Stimulated activated naive CD4-positive, alpha-beta T cell treated with Interleukin-2 at 50 U/mL for 16 hours (primary cell): ENCODE measurements at regions not wholly inside any gene's neighbourhood (a gene's known extent, or its start where the extent isn't known, plus 50 kb on each side); places are given as distances from the start of the nearest gene placed in this dataset.

Experiments used
- DNase-seq: peaks from one replicate; lab custom pipeline; 2025; lab: John Stamatoyannopoulos, UW

DNA sequence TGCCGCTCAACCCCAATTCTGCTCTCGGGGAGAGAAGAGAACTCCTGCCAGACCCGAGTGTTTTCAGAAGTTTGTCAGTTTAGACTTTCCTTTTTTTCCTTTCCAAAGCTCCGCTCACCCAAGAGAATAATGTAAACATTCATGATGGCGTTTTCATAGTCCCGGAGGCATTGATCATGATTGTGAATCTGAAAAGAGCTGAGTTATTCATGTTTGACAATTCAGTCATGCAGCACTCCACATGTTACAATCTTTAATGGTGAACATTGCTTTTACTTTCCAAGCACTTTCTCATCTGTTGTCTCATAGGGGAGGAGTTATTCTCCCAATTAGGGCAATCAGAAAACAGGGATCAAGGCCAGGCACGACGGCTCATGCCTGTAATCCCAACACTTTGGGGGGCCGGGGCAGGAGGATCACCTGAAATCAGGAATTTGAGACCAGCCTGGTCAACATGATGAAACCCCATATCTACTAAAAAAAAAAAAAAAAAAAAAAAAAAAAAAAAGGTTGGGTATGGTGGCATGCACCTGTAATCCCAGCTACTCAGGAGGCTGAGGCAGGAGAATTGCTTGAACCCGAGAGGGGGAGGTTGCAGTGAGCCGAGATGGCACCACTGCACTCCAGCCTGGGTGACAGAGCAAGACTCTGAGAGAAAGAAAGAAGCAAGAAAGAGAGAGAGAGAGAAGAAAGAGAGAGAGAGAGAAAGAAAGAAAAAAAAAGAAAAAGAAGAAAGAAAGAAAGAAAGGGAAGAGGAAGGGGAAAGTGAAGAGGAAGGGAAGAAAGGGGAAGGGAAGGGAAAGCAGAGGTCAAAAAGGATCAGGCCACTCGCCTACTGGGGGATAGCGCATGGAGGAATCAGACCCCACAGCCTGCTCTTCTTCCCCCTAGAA is 70.0 kb upstream of the TNRC6C start:
- DNase-seq, result no peak

DNA sequence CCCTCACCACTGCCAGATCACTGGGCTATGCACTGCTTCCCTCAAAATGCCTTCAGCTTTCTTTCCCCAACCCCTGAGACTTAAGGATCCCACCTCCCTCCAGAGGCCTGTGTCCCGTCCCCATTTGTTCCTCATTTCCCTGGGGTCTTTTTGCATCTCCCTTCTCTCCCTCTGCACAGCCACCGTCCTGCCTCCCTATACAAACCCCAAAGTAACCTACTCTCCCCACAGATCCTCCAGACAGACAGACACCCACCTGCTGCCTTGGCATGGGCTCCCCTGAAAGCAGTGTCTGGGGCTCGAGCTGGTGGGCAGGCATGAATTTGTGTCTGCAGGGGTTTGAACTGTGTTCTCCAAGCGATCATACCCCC is 69.4 kb upstream of the TNRC6C start:
- no peak for DNase-seq

DNA sequence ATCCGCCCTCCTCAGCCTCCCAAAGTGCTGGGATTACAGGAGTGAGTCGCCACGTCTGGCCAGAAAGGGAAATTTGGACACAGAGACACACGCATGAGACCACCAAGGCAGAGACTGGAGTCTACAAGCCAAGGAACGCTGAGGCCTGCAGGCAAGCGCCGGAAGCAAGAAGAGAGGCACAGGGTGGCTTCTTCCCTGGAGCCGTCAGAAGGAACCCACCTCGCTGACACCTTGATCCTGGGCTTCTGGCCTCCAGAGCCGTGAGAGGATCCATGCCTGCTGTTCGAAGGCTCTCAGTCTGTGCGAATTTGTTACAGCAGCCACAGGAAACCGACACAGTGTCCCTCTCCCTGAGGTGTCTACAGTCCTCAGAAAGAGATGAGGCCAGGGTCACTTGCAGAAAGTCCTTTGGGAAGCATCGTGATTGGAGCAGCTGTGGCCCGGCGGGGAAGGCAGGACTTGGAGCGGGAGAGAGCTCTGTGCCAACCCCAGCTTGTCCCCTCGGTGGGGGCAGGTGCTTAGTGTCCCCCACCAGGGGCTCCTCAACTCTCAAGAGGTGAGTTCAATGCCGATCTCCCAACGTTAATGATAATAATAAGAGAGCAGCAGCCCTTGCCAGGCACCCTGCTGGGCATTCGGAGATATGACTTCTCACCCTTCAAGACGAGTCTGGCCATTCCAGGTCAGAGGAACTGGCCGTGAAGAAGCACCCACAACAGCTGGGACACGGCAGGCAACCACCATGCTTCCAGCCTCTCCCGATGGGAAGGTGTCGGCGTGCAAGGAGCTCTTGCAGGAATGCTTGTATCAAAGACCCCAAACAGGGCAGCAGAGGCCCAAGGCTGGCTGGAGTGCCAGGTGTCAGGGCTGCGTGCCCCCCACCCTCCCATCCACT is 68.4 kb upstream of the TNRC6C start:
- DNase-seq, result no peak

DNA sequence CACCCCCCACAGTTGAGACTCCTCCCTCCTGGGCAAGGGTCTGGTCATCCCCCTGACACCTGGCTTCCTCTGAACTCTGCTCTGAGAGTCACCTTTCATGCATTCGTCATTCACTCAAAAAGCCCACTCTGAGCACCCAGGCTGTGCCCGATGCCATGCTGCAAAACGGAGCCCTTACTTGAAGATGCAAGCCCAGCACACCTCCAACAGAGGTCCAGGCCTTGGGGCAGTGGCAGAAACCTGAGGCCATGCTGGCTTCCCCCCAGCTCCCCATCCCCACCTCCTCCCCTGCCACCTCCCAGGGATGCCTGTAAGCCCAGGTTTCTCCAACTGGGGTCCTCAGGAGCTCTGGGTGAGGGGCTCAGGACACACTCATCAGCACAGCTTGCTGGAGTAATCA is 67.7 kb upstream of the TNRC6C start:
- DNase-seq, result no peak

DNA sequence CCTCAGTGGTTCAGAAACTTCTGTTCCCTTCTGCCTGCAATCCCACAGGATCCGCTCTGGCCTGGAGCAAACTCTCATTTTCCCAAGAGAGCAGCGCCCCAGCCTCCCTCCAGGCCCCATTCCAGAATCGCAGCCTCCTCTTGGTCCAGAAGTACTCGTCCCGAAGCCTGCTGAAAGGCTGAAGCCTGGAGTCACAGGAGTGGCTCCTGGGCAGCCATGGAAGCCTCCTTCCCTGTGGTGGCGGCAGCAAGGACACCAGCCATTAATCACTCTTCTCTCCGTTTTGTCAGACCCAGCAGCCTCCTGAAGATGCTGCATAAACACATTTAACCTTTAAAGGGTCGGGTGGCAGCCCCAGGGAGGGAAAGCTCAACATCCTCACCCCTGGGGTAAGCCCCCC is 66.9 kb upstream of the TNRC6C start:
- no peak for DNase-seq

DNA sequence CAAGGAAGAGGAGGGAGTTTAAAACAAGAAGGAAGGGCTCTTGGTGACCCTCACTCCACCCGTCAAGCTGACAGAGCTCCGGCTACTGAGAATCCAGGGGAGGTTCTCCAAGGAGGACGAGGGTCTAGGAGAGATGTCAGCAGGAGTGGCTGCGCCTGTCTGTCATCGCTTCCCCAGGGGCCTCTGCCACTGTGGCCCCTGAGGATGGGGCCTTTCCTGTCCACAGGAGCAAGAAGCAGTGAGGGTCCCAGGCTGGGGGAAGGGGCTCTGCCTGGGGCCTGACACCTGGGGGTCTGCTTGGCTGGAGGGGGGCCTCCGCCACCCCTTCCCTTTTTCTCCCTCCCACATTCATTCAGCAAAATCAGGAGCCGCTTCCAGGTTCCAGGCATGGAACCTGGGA is 66.5 kb upstream of the TNRC6C start:
- no peak for DNase-seq

DNA sequence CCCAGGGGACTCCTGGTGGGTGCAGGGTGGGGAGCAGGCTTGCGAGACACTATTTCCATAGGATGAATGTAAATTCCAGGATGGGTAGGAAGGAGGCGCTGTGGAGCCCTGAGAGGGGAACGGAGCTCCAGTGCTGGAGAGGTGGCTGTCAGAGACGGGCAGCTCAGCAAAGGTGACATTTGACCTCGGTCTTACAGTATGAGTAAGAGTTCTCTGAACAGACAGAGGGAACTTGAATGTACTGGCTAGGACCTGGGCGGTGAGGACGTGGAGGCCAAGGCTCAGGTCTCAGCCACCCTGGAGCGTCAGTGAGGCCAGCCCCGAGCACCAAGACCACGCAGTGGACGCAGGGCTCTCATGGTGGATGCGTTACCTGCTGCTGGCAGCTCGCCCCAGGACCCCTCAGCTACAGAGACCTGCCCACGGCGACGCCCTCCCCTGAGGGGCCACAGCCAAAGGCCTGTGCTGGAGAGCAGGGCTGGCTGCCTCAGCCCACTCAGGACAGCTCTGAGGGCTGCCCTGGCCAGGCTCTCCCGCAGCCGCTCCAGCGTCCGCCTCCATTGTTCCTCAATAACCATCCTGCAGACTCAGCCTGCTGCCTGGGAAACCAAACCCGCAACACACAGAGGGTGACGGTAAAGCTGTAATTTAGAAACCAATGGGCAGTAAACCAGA is 65.9 kb upstream of the TNRC6C start:
- no peak for DNase-seq

DNA sequence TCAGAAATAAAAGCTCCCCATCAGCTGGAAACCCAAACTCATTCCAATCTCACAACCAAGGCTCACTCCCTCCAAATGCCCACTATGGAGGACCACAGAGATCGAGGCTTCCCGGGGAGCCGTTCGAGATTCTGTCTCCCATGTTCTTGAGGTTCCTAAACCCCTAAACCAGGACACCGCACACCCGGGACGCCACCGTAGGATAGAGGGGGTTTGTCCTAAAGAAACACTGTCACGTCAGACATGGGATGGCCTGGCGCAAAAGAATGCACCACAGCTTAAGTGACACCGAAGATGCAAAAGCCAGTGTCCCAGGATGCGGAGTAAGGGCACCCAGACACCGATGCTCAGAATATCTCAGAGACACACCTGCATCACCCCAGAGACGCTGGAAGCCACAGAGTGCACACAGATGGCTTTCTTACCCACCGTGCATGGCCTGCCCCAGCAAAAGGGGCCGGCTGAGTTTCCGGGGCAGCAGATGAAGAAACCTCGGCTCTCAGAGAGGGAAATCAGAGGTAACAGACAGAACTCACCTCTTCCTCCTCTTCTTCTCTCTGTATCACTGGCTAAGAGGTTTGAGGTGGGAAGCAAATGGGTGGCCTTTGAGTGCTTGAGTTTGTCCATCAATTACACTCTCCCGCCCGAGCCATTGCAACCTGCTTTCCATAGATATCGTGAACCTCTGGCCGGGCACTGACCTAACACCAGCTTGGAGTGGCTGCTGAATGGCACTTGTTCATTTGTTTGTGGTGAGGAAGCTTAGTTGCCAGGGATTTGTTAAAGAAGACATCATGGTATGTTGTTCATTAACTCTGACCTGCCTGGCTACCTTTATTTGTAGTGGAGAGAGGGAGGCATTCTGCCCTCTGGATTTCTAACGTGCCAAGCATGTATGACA is 65.1 kb upstream of the TNRC6C start:
- no peak for DNase-seq

DNA sequence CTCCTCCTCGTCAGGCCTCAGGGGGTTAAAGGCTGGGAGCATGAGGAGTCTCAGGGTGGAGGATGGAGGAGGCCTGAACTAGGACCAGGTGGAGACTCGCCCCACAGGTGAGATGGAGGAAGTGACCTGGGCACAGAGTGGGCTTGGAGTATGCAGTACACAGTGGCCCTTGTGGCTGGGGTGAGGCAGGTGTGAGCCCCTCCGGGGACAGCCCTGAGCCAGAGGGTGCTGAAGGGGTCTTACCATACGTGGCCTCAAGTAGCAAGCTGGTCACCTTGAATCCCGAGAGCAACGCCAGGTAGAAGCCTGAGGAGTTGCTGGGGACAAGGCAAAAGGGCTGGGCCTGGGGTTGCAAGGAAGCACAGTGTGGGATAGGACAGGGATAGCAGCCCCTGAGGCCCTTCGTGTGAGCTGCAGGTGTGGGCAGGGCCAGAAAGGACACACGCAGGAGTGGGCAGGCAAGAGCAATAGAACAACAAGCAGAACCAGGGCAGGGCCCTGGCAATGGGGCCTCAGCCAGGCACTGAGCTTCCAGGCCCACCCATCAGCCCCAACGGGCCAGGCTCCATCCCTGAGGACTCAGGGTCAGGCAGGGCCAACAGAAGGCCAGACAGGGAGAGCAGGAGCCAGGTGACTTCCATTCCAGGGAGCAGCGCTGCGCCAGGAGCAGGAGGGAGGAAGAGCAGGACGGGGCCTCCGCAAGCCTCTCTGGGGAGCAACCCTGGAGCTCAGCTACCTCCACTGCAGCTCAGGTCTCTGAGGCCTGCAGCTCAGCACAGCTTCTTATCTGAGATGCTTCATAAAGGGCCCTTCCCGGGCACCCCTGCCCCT is 64.2 kb upstream of the TNRC6C start:
- DNase-seq, result no peak

DNA sequence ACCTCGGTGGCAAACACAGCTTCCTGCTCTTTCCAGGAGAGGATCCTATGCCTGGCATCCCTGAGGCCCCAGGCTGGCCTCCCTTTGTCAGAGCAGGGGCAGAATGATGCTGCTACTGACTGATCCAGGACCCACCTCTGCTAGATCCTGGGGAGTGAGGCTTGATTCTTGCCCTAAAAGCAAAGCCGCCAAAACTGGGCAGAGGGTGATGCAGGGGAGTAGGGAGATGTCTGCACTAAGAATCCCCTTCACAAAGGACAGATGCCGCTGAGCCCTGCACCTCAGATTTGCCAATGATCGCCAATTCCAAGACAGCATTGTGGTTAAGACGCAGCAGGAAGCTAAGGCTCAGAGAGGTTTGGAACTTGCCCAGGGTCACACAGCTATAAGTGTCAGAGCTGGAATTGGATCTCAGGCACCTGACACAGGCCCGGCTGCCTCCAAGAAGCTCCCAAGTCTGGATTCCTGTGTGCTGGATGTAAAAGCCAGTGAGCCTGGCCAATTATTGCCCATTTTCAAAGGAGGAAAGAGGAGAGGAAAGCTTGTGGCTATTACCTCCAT is 60.7 kb upstream of the TNRC6C start:
- DNase-seq, result no peak

DNA sequence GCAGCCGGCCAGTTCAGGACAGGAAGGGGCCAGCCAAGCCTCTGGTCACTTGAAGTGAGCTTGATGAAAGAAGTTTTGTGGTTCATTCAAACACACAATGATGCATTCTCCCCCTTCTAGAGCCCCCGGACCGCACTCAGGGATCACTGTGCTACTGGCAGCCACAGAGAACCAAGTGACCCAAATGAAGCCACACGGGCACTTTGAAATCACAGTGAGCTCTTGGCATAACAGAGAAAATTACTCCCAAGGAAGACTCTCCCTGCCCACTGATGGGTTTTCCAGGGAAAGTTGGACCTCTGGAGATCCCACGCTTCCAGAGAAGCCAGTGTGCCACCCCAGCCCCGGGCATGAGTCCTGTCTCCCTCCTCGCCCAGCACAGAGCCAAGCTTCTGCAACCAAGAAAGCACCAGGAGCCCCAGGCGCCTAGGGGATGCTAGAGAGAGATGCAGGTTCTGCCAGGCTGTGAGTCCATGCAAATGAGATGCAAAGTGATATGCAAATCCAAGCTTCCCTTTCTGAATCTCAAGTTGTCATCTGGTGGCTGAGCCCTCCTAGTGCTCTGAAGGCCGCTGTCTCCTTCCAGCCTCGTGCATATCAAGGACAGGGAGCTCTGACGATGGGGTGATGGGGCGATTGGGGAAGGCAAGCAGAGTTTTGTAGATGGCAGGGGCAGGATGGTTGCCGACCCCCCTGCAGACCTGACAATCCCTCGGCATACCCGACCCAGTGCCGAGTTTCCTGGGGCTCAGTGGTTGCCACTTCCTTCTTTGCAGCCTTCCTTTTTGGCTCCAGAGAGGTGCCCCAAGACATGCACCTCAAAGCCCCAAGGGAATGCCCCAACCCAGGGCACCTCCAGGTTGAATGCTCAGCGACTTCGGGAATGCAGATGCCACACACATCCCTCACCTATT is 59.7 kb upstream of the TNRC6C start:
- no peak for DNase-seq

DNA sequence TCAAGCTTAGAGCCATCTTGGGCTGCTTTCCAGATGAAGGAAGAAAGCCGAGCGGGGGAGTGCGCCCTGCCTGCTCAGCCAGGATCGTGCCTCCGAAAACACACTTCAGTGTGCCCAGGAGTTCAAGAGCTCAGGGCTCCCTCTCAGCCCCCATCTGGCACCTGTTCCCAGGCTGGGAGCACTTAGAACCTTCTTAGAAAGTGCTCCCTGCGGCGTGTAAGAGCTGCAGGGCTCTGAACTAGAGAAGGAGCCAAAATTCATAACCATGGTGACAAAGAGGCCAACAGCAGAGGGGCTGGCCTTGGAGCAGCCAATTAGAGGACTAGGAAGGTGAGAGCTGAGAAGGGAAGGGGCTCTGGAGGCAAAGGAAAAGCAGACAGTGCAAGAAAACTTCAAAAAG is 59.0 kb upstream of the TNRC6C start:
- DNase-seq, result no peak

DNA sequence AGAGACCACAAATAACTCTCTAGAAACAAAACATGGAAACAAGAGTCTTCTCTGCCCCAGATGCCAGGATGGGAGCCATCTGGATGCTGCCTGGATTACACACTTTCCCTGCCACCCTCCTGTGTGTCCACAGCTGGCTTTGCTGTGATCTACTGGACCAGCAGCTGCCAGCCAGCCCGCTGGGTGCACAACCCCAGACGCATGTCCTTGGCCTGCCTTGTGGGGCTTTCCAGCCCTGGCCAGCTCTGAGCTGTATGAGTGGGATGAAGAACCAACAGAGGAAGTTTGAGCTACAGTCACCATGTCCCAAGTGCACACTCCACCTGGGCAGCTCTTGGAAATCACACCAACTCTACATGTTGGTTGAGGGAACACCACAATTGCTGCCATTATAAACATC is 57.0 kb upstream of the TNRC6C start:
- no peak for DNase-seq

DNA sequence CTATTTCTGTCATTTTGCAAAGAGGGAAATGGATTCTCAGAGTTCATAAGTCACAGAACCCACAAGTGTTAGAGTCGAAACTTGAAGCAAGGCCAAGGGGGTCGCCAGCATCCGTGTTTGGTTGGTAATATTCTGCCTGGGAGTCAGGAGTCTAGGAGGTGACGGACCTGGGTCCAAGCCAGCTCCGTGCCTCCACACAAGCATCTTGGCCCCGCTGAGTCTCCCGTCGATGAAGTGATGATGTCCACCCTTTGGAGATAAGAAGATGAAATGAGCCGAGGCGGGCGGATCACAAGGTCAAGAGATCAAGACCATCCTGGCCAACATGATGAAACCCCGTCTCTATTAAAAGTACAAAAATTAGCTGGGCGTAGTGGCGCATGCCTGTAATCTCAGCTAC is 53.2 kb upstream of the TNRC6C start:
- DNase-seq, result no peak

DNA sequence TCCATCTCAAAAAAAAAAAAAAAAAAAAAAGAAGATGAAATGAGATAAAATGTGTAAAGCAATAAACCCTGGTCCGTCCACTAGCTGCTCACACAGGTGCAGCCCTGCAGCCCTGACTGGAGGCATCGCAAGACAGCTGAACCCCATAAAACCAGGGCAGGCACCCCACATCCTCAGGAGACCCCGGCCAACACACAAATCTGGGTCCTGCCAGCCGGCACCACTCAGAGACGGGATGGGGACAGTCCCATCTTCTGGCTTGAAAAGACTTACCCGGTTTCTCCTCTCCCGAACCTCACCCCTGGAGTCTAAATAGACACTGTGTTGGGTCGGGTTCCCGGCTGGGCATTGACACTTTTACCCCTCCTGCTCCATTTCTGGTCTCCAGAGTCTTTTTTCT is 52.7 kb upstream of the TNRC6C start:
- DNase-seq, result no peak

DNA sequence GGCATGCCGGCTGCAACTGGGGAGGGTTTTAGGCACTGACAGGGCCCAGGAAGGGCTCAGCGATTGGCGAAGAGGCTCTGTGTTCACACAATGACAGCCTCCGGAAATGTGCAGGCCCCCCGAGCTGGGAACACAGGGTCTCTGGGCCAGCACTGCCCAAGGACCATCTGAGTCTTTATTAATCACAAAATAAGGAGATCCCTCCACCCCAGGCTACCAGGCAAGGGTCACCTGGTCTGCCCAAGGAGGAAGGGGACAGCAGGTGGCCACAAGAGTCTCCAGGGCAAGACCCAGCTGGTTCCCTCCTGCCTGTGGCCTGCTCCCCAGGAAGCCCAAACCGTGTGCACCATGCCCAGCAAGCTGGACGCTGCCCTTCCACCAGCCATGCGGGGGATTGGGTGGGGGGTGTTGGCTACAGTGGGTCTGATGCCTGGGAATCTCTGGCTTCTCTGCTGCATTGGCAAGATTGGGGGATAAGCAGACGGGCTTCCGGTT is 52.1 kb upstream of the TNRC6C start:
- no peak for DNase-seq

DNA sequence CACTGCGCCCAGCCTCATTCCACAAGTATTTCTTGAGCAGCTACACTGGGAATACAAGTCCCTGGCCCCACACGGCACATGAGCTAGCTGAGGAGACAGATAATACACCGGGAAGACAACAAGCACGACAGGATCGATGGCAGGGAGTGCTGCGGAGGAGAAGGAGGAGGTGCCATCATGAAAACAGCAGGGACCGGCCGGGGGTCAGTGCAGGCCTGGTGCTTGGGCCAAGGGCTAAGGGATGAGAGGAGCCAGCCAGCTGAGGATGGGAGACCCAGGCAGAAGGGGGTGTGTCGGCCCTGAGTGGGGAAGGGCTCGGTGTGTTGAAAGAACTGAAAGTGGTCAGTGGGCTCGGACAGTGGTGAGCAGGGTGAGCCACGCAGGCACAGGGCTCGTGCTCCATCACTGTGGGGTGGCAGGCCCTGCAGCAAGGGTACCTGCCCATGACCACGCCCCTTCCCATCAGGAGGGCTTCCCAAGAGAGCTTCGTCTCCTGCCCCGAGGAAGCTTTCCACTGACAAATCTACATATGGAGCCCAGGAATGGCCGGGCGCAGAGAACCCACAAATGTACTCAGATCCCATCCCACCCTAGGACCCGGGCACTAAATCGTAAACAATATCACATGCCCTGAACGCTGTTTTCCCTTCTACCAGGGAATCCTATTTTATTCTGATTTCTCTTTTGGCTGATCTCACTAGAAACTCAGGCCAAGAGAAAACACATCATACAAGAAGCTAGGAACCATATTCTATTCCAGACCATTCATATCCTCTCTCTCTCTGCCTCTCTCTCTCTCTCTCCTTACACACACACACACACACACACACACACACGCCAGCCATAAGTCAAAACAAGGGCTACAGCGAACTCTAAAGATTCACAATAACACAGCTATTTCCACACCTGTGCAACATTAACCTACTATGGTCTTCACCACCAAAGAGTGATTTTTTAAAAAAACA is 50.7 kb upstream of the TNRC6C start:
- DNase-seq, result no peak

DNA sequence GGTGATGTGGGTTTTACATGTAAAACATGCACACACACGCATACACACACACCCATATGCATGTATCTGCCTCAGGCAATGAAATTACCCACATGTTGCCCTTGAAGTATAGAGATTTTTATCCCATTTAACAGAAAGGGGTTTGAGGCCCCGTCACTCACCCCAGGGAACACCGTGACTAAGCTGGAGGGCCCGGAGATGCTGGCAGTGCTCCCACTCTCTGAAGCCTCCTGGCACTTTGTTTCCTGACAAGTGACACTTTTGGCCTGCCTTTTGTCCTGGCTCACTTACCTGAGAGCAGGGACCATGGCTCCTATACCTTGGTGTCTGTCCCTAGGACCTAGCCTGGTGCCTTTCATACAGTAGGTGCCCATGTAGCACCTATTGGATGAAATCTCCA is 50.0 kb upstream of the TNRC6C start:
- DNase-seq, result no peak
